ENCODE measurements at regions not wholly inside any gene's neighbourhood (a gene's known extent, or its start where the extent isn't known, plus 50 kb on each side); places are given as distances from the start of the nearest gene placed in this dataset.

- TF ChIP-seq EZH2 (IDR thresholded peaks at IDR 0.05; ENCODE audit: low read length) (no peak), CTCF (optimal IDR thresholded peaks at IDR 0.05 in 1 of 3, IDR thresholded peaks at IDR 0.05 in 1 of 3, conservative IDR thresholded peaks at IDR 0.05 in 1 of 3; ENCODE audit: extremely low read depth in 1 of 3, insufficient read depth in 2 of 3, low read length in 3 of 3) (no peak)
These were observed 72.2 kb upstream of the ARNT2 start for GRCh38 chr15:80331886-80332406.
